MM.1S (cell line): ENCODE measurements at regions not wholly inside any gene's neighbourhood (a gene's known extent, or its start where the extent isn't known, plus 50 kb on each side); places are given as distances from the start of the nearest gene placed in this dataset.

Experiments used
- CTCF ChIP-seq: fragments of 300-600 bp; sonication (generic); IDR thresholded peaks from 2 replicates; pipeline ENCODE4 v1.5.1; 2016; ENCODE audit warnings: antibody characterized with exemption, low read length, mixed read lengths
- EZH2 ChIP-seq: fragments of 300-600 bp; sonication (generic); optimal IDR thresholded peaks from 2 replicates; pipeline ENCODE3; 2017; ENCODE audit warnings: low read depth, mild to moderate bottlenecking, antibody characterized with exemption, low read length, mixed read lengths

- TF ChIP-seq CTCF (peak; percentile 42), EZH2 (no peak)
Observed at GRCh38 chr19:13597640-13598039, 91.4 kb upstream of the CACNA1A start.
